Karpas-422 (cell line): ENCODE measurements at regions not wholly inside any gene's neighbourhood (a gene's known extent, or its start where the extent isn't known, plus 50 kb on each side); places are given as distances from the start of the nearest gene placed in this dataset.

Source experiments
- DNase-seq: peaks from one replicate; pipeline ENCODE4 v3.0.0-alpha.2; 2015
- H2AFZ ChIP-seq: fragments of 200-600 bp; sonication (generic); 2 replicates; pipeline ENCODE4 v1.6.1; 2014; ENCODE audit warnings: antibody characterized with exemption, low read length, mixed read lengths
- H3K27ac ChIP-seq: fragments of 200-600 bp; sonication (generic); 2 replicates; pipeline ENCODE4 v1.5.1; 2014; ENCODE audit warnings: mild to moderate bottlenecking, low read length, moderate library complexity
- H3K27me3 ChIP-seq: fragments of 200-600 bp; sonication (generic); 2 replicates; pipeline ENCODE4 v1.6.1; 2014; ENCODE audit warnings: low read length, mixed read lengths
- H3K36me3 ChIP-seq: fragments of 200-600 bp; sonication (generic); 2 replicates; pipeline ENCODE4 v1.6.1; 2014; ENCODE audit warnings: low read length, mixed read lengths; ENCODE audit not compliant: insufficient read depth
- H3K4me1 ChIP-seq: fragments of 200-600 bp; sonication (generic); 2 replicates; pipeline ENCODE4 v1.6.1; 2014; ENCODE audit warnings: mild to moderate bottlenecking, low read length, mixed read lengths
- H3K4me2 ChIP-seq: fragments of 200-600 bp; sonication (generic); 2 replicates; pipeline ENCODE4 v1.6.1; 2014; ENCODE audit warnings: low read length, low read depth, mild to moderate bottlenecking; ENCODE audit not compliant: poor library complexity, severe bottlenecking
- H3K4me3 ChIP-seq: fragments of 200-600 bp; sonication (generic); 2 replicates; pipeline ENCODE4 v1.5.1; 2014; ENCODE audit warnings: mild to moderate bottlenecking, antibody characterized with exemption, low read length, mixed read lengths
- H3K79me2 ChIP-seq: fragments of 200-600 bp; sonication (generic); 2 replicates; pipeline ENCODE4 v1.6.1; 2014; ENCODE audit warnings: mild to moderate bottlenecking, low read length, mixed read lengths
- H3K9ac ChIP-seq: fragments of 200-600 bp; sonication (generic); 2 replicates; pipeline ENCODE4 v1.6.0; 2014; ENCODE audit warnings: low read length
- H3K9me2 ChIP-seq: fragments of 200-600 bp; sonication (generic), shearing (Covaris generic); replicated peaks from 2 replicates; pipeline ENCODE4 v1.6.0; 2014; ENCODE audit warnings: mild to moderate bottlenecking, low read length, moderate library complexity; ENCODE audit not compliant: insufficient read depth
- H3K9me3 ChIP-seq: fragments of 300-700, 200-600 bp; sonication (generic); 2 replicates; pipeline ENCODE4 v1.6.1; 2014; ENCODE audit warnings: low read length, mixed read lengths
- H4K20me1 ChIP-seq: fragments of 200-600 bp; sonication (generic); 2 replicates; pipeline ENCODE4 v1.6.1; 2014; ENCODE audit warnings: mild to moderate bottlenecking, antibody characterized with exemption, low read length, low read depth; ENCODE audit not compliant: insufficient read depth

DNA sequence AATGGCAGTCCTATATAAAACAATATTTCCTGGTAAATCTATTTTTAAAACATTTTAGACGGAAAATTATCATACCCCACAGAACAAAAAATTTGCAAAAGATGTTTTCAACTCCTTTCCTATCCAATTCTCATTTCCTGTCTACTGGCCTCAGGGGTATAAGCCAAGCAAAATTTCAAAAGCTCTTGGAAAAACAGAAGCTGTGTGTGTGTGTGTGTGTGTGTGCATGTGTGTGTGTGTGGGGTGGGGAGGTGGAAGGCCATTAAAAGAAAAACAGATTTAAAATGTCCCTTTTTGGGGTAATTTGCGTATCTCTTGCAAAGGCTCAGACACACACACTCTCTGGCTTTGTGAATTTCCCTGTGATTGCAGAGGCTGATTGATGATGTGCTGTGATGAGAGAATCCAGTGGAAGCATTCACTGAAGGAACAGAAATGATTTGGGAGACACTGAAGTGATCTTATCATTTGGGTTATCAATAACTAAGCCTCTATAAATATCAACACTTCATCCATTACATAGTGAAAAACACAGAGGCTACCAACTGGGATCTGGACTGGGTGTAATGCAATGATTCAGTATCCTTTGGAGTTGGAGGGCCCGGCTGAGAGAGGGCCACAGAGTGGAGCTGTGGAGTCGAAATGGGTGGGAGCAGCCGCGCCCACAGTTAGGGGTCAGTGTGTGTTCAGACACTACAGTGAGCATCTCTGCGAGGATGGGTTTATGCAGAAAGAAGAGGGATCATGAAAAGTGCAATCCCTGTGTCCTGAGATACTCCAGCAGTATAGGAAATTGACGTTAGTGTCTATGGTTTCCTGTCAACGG lies 106.8 kb upstream of the PREP start:
- H3K4me2 ChIP-seq: no peak overlapping the region
- H3K4me1 ChIP-seq: no peaks in the 10 kb centered on the region
- no peak overlapping the region for H3K9ac ChIP-seq
- no peaks in the 10 kb centered on the region for H3K36me3 ChIP-seq
- H3K27me3 ChIP-seq: no peaks in the 10 kb centered on the region
- no peak overlapping the region for H2AFZ ChIP-seq
- H3K9me3 ChIP-seq: no peaks in the 10 kb centered on the region
- H3K9me2 ChIP-seq: no peaks in the 10 kb centered on the region
- H4K20me1 ChIP-seq: no peaks in the 10 kb centered on the region
- no peak for DNase-seq
- H3K4me3 ChIP-seq: no peak overlapping the region
- no peaks in the 10 kb centered on the region for H3K79me2 ChIP-seq
- no peak overlapping the region for H3K27ac ChIP-seq

DNA sequence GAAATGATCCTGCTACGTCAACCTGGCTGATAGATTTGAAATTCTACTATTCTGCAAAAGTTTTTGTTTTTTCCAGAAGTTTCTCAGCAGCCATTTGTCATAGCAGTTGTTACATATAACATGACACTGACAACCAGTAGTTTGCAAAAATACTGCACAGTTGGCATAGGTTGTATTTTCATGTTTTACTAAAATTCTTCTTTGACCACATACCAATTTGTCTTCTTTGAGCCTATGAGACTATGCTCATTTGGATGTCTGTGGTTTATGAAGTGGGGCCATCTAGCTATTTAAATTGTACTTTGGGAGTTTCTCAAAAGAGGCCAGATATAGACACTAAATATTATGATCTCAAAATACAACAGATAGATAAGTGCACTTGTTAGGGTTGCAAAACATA lies 104.9 kb upstream of the PREP start:
- no peak overlapping the region for H3K27ac ChIP-seq
- no peak overlapping the region for H3K4me2 ChIP-seq
- H3K27me3 ChIP-seq: no peaks in the 10 kb centered on the region
- no peaks in the 10 kb centered on the region for H3K4me1 ChIP-seq
- H2AFZ ChIP-seq: no peak overlapping the region
- H3K79me2 ChIP-seq: no peaks in the 10 kb centered on the region
- no peak overlapping the region for H3K4me3 ChIP-seq
- H3K36me3 ChIP-seq: no peaks in the 10 kb centered on the region
- H3K9ac ChIP-seq: no peak overlapping the region
- DNase-seq: no peak
- no peaks in the 10 kb centered on the region for H4K20me1 ChIP-seq
- H3K9me2 ChIP-seq: no peaks in the 10 kb centered on the region
- no peaks in the 10 kb centered on the region for H3K9me3 ChIP-seq

DNA sequence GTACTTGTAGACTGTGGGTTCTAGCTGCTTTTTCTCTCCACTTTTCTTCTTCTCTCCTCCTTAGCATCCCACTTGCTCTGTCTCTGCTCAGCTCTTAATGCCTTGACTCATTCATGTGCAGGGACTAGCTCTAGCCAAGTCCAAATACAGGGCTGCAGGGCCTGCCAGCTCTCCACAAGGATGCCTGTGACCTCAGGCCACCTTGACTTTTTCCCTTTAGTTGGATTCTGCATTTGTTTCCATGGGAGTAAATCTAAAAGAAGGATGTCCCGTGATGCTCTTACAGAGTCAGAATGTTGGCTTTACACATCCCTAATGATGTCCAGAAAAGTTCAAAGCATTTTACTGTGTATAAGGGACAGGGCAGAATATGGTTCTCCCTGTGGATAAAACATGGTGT lies 101.8 kb upstream of the PREP start:
- H3K4me2 ChIP-seq: no peak overlapping the region
- no peak overlapping the region for H3K9ac ChIP-seq
- no peaks in the 10 kb centered on the region for H3K27me3 ChIP-seq
- H2AFZ ChIP-seq: no peak overlapping the region
- H3K79me2 ChIP-seq: no peaks in the 10 kb centered on the region
- no peak overlapping the region for H3K27ac ChIP-seq
- no peaks in the 10 kb centered on the region for H3K9me3 ChIP-seq
- no peaks in the 10 kb centered on the region for H3K9me2 ChIP-seq
- H3K4me3 ChIP-seq: no peak overlapping the region
- no peaks in the 10 kb centered on the region for H3K36me3 ChIP-seq
- H3K4me1 ChIP-seq: no peaks in the 10 kb centered on the region
- H4K20me1 ChIP-seq: no peaks in the 10 kb centered on the region
- DNase-seq: no peak

DNA sequence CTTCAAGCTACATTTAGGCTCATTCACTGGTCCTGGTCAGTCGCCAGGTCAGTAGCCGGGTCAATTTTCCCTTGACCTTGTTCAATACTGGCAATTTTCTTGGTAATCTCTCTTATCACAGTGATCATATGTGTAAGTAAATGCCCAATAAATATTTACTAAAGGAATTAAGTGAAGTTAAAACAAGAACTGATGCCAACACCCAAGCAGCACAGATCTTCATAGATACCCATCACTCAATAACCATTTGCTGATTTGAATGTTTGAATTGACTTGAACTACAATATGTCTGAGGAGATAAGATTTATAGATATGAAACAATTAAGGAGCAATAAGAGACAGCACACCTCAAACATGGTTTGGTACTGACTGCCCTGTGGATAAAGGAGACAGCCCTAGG lies 100.8 kb upstream of the PREP start:
- no peaks in the 10 kb centered on the region for H4K20me1 ChIP-seq
- no peaks in the 10 kb centered on the region for H3K27me3 ChIP-seq
- H3K4me3 ChIP-seq: no peak overlapping the region
- H3K9me2 ChIP-seq: no peaks in the 10 kb centered on the region
- no peak overlapping the region for H2AFZ ChIP-seq
- no peaks in the 10 kb centered on the region for H3K79me2 ChIP-seq
- no peaks in the 10 kb centered on the region for H3K9me3 ChIP-seq
- no peak for DNase-seq
- no peak overlapping the region for H3K4me2 ChIP-seq
- H3K36me3 ChIP-seq: no peaks in the 10 kb centered on the region
- H3K9ac ChIP-seq: no peak overlapping the region
- no peaks in the 10 kb centered on the region for H3K4me1 ChIP-seq
- H3K27ac ChIP-seq: no peak overlapping the region

DNA sequence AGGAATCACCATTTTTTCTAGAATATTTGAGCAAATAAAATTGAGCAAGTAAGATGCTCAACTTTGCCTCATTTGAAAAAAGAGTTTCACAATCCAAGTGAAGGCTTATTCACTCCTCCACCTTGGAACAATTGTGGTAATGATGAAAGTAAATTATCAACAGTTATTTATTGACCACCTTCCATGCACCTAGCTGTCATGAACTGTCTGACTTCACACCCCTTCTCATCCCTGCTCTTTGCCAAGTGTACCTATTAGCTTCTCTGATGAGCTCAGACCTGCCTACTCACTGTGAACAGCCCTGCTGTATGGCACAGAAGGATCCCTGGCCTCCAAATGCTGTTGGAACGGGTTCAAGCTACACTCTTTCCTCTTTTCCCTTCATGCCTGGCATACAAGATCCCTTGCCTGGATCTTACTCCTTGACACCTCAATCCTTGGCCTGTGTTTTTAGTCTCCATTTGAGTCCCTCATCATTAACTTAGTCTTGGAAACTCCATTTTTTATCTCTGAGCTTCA lies 99.0 kb upstream of the PREP start:
- H3K9me3 ChIP-seq: no peaks in the 10 kb centered on the region
- H3K4me2 ChIP-seq: no peak overlapping the region
- no peaks in the 10 kb centered on the region for H3K4me1 ChIP-seq
- no peak overlapping the region for H3K27ac ChIP-seq
- no peaks in the 10 kb centered on the region for H3K9me2 ChIP-seq
- H4K20me1 ChIP-seq: no peaks in the 10 kb centered on the region
- H3K4me3 ChIP-seq: no peak overlapping the region
- no peak for DNase-seq
- H3K9ac ChIP-seq: no peak overlapping the region
- no peak overlapping the region for H2AFZ ChIP-seq
- no peaks in the 10 kb centered on the region for H3K36me3 ChIP-seq
- no peaks in the 10 kb centered on the region for H3K79me2 ChIP-seq
- H3K27me3 ChIP-seq: no peaks in the 10 kb centered on the region

DNA sequence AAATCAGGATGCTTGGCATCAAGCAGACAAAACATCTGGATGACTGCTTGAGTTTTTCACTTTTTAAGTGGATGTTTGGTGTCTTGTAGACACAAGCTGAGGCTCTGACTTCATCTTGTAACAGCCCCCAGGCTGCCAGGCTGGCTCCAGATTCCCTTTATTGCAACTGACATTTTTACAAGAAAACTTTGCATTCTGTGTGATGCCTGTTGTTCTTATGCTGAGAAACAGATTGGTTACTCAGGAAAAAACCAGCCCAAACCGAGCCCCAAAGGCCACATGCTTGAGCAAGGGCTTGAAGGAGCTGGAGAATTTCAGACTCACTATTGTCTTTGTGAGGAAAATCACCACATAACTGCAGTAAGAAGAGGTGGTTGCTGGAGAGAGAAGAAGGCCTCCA lies 98.4 kb upstream of the PREP start:
- Histone ChIP-seq H3K4me1 (no peaks in the 10 kb centered on the region), H3K9me2 (no peaks in the 10 kb centered on the region), H3K79me2 (no peaks in the 10 kb centered on the region), H3K9me3 (no peaks in the 10 kb centered on the region), H2AFZ (no peak overlapping the region), H3K27me3 (no peaks in the 10 kb centered on the region), H4K20me1 (no peaks in the 10 kb centered on the region), H3K4me2 (no peak overlapping the region), H3K27ac (no peak overlapping the region), H3K4me3 (no peak overlapping the region), H3K9ac (no peak overlapping the region), H3K36me3 (no peaks in the 10 kb centered on the region)
- DNase-seq: no peak

DNA sequence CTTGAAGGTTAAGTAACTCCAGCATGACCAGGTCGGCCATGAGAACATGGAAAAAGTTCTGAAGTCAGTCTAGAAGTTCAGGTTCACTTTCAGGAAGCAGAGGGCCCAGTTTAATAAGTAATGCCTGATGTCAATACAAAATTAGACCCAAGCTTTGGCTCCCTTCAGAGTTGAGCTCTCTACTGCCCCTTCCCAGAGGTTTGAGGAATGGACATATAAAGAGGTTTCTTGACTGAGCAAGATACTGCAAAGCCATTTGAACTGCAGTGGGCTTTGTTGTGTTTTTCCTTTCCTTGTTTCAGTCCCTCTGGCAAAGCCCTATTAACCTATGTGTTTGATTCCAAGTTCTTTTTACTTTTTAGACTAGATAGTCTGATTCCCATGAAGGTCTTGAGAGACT lies 97.8 kb upstream of the PREP start:
- no peak overlapping the region for H2AFZ ChIP-seq
- H3K79me2 ChIP-seq: no peaks in the 10 kb centered on the region
- H3K4me3 ChIP-seq: no peak overlapping the region
- H3K27me3 ChIP-seq: no peaks in the 10 kb centered on the region
- H3K4me2 ChIP-seq: no peak overlapping the region
- no peak overlapping the region for H3K9ac ChIP-seq
- no peak for DNase-seq
- H3K4me1 ChIP-seq: no peaks in the 10 kb centered on the region
- no peak overlapping the region for H3K27ac ChIP-seq
- H3K36me3 ChIP-seq: no peaks in the 10 kb centered on the region
- no peaks in the 10 kb centered on the region for H3K9me2 ChIP-seq
- H3K9me3 ChIP-seq: no peaks in the 10 kb centered on the region
- H4K20me1 ChIP-seq: no peaks in the 10 kb centered on the region

DNA sequence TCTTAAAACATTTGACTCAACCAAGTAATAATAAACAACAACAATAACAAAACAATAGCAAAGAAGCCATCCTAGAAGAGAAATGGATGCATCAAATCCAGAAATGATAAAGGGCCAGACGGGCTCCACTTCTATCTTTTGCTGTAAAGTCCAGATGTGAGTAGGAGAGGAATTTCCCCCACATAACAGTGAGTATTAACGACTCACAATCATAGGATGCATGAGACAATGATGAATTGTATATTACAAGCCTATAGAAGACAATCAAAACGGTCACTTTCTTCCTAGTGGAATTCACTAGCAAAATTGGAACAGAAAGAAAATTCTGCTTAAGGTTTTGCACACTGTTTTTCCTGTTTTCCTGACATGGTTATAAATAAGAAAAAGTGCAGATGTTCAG lies 97.0 kb upstream of the PREP start:
- Histone ChIP-seq H3K4me2 (no peak overlapping the region), H3K9me2 (no peaks in the 10 kb centered on the region), H4K20me1 (no peaks in the 10 kb centered on the region), H3K9me3 (no peaks in the 10 kb centered on the region), H3K4me3 (no peak overlapping the region), H3K4me1 (no peaks in the 10 kb centered on the region), H3K79me2 (no peaks in the 10 kb centered on the region), H3K9ac (no peak overlapping the region), H3K27me3 (no peaks in the 10 kb centered on the region), H3K36me3 (no peaks in the 10 kb centered on the region), H3K27ac (no peak overlapping the region), H2AFZ (no peak overlapping the region)
- no peak for DNase-seq
